Neural cell (in vitro differentiated cells): ENCODE measurements at regions not wholly inside any gene's neighbourhood (a gene's known extent, or its start where the extent isn't known, plus 50 kb on each side); places are given as distances from the start of the nearest gene placed in this dataset.

Experiments
- H2AFZ ChIP-seq: fragments of 200-600, 300-800 bp; sonication (generic), shearing (Covaris generic); 2 replicates; pipeline ENCODE4 v1.6.0; 2014; ENCODE audit warnings: low read depth, mild to moderate bottlenecking, antibody characterized with exemption, low read length, moderate library complexity
- H3F3A ChIP-seq: fragments of 200-600 bp; shearing (Covaris generic); 2 replicates; pipeline ENCODE4 v1.6.1; 2016; ENCODE audit warnings: mild to moderate bottlenecking, moderate library complexity, mixed read lengths, antibody characterized with exemption, low read length; ENCODE audit not compliant: insufficient read depth, poor library complexity, severe bottlenecking
- H3K27ac ChIP-seq: fragments of 200-600, 300-800 bp; sonication (generic), shearing (Covaris generic); 2 replicates; pipeline ENCODE4 v1.5.1; 2014; ENCODE audit warnings: mild to moderate bottlenecking, low read length, moderate library complexity
- H3K27me3 ChIP-seq: fragments of 300-800, 200-600 bp; sonication (generic), shearing (Covaris generic); 2 replicates; pipeline ENCODE4 v1.6.0; 2014; ENCODE audit warnings: mild to moderate bottlenecking, low read depth, low read length, moderate library complexity; ENCODE audit not compliant: insufficient read depth
- H3K36me3 ChIP-seq: fragments of 300-800, 200-600 bp; sonication (generic), shearing (Covaris generic); 2 replicates; pipeline ENCODE4 v1.5.1; 2014; ENCODE audit warnings: mild to moderate bottlenecking, antibody characterized with exemption, low read length, moderate library complexity; ENCODE audit not compliant: insufficient read depth
- H3K4me2 ChIP-seq: fragments of 300-800, 200-600 bp; sonication (generic), shearing (Covaris generic); 2 replicates; pipeline ENCODE4 v1.6.0; 2014; ENCODE audit warnings: mild to moderate bottlenecking, low read length
- H3K4me3 ChIP-seq: fragments of 300-800, 200-600 bp; sonication (generic), shearing (Covaris generic); 2 replicates; pipeline ENCODE4 v1.5.1; 2014; ENCODE audit warnings: mild to moderate bottlenecking, low read length, moderate library complexity
- H3K79me2 ChIP-seq: fragments of 200-600 bp; shearing (Covaris generic); replicated peaks from 2 replicates; pipeline ENCODE4 v1.6.0; 2014; ENCODE audit warnings: mild to moderate bottlenecking, low read length, moderate library complexity; ENCODE audit not compliant: insufficient read depth
- H3K9ac ChIP-seq: fragments of 300-800, 200-600 bp; sonication (generic), shearing (Covaris generic); 2 replicates; pipeline ENCODE4 v1.6.1; 2016; ENCODE audit warnings: mild to moderate bottlenecking, low read length, mixed read lengths
- H3K9me2 ChIP-seq: fragments of 200-600 bp; shearing (Covaris generic); 2 replicates; pipeline ENCODE4 v1.6.1; 2016; ENCODE audit warnings: mild to moderate bottlenecking, low read length, mixed read lengths; ENCODE audit not compliant: insufficient read depth
- H3K9me3 ChIP-seq: fragments of 200-600, 300-800 bp; sonication (generic), shearing (Covaris generic); 2 replicates; pipeline ENCODE4 v1.6.1; 2016; ENCODE audit warnings: mild to moderate bottlenecking, mixed run types, low read length, moderate library complexity, mixed read lengths
- H4K20me1 ChIP-seq: fragments of 200-600 bp; shearing (Covaris generic); 2 replicates; pipeline ENCODE4 v1.6.1; 2016; ENCODE audit warnings: mild to moderate bottlenecking, mixed run types; ENCODE audit not compliant: insufficient read depth
- EP300 ChIP-seq: fragments of 450-650 bp; conservative IDR thresholded peaks from 2 replicates; pipeline ENCODE4 v1.6.1; 2014; ENCODE audit warnings: antibody characterized with exemption, mild to moderate bottlenecking, moderate library complexity; ENCODE audit not compliant: poor library complexity, severe bottlenecking
- MXI1 ChIP-seq: fragments of 450-650 bp; conservative IDR thresholded peaks from 2 replicates; pipeline ENCODE4 v1.6.1; 2014; ENCODE audit warnings: antibody characterized with exemption, mild to moderate bottlenecking; ENCODE audit not compliant: poor library complexity, severe bottlenecking
- RAD21 ChIP-seq: fragments of 450-650 bp; conservative IDR thresholded peaks from 2 replicates; pipeline ENCODE4 v1.6.1; 2014; ENCODE audit warnings: antibody characterized with exemption, mild to moderate bottlenecking, moderate library complexity
- TAF1 ChIP-seq: IDR thresholded peaks from 2 replicates; pipeline ENCODE4 v1.6.1; 2012; ENCODE audit warnings: low read depth
- TF ChIP-seq, protein P1 (sequence below): fragments of 450-650 bp; IDR thresholded peaks from 2 replicates; pipeline ENCODE4 v1.5.1; 2014; ENCODE audit warnings: antibody characterized with exemption, mild to moderate bottlenecking, moderate library complexity; ENCODE audit not compliant: poor library complexity, severe bottlenecking
- TF ChIP-seq, protein P2 (sequence below): IDR thresholded peaks from 2 replicates; pipeline ENCODE4 v1.6.1; 2012; ENCODE audit warnings: borderline replicate concordance

DNA sequence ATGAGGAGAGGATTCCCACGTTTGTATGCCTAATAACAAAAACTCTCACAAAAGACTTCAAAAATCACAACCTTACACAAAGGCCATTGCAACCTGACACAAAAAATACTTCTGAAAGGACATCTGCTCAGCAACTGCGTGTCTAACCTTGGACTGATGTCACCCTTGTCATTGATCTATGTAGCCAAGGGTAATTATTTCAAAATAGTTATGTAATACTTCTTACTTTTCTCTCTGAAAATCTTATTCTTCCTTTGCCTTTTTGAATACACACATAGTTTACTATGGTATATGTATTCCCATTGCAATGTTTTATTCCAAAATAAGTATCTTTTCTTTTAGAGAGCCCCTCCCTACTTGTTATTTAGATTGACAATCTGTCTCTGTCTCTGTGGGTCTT, 355.3 kb downstream of the MSX2 start:
- H3K9ac ChIP-seq = no peak overlapping the region
- H2AFZ ChIP-seq = no peak overlapping the region
- H3K27me3 ChIP-seq = no peaks in the 10 kb centered on the region
- no peaks in the 10 kb centered on the region for H3K36me3 ChIP-seq
- no peak overlapping the region for H3K4me3 ChIP-seq
- H4K20me1 ChIP-seq = no peaks in the 10 kb centered on the region
- no peaks in the 10 kb centered on the region for H3K9me2 ChIP-seq
- H3K79me2 ChIP-seq = no peaks in the 10 kb centered on the region
- TF ChIP-seq MXI1 = no peak
- TF ChIP-seq, protein P1, sequence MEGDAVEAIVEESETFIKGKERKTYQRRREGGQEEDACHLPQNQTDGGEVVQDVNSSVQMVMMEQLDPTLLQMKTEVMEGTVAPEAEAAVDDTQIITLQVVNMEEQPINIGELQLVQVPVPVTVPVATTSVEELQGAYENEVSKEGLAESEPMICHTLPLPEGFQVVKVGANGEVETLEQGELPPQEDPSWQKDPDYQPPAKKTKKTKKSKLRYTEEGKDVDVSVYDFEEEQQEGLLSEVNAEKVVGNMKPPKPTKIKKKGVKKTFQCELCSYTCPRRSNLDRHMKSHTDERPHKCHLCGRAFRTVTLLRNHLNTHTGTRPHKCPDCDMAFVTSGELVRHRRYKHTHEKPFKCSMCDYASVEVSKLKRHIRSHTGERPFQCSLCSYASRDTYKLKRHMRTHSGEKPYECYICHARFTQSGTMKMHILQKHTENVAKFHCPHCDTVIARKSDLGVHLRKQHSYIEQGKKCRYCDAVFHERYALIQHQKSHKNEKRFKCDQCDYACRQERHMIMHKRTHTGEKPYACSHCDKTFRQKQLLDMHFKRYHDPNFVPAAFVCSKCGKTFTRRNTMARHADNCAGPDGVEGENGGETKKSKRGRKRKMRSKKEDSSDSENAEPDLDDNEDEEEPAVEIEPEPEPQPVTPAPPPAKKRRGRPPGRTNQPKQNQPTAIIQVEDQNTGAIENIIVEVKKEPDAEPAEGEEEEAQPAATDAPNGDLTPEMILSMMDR = no peak
- TF ChIP-seq, protein P2, sequence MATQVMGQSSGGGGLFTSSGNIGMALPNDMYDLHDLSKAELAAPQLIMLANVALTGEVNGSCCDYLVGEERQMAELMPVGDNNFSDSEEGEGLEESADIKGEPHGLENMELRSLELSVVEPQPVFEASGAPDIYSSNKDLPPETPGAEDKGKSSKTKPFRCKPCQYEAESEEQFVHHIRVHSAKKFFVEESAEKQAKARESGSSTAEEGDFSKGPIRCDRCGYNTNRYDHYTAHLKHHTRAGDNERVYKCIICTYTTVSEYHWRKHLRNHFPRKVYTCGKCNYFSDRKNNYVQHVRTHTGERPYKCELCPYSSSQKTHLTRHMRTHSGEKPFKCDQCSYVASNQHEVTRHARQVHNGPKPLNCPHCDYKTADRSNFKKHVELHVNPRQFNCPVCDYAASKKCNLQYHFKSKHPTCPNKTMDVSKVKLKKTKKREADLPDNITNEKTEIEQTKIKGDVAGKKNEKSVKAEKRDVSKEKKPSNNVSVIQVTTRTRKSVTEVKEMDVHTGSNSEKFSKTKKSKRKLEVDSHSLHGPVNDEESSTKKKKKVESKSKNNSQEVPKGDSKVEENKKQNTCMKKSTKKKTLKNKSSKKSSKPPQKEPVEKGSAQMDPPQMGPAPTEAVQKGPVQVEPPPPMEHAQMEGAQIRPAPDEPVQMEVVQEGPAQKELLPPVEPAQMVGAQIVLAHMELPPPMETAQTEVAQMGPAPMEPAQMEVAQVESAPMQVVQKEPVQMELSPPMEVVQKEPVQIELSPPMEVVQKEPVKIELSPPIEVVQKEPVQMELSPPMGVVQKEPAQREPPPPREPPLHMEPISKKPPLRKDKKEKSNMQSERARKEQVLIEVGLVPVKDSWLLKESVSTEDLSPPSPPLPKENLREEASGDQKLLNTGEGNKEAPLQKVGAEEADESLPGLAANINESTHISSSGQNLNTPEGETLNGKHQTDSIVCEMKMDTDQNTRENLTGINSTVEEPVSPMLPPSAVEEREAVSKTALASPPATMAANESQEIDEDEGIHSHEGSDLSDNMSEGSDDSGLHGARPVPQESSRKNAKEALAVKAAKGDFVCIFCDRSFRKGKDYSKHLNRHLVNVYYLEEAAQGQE = no peak
- no peak for TF ChIP-seq TAF1
- H3K9me3 ChIP-seq = no peaks in the 10 kb centered on the region
- H3F3A ChIP-seq = no peaks in the 10 kb centered on the region
- no peak overlapping the region for H3K4me2 ChIP-seq
- H3K27ac ChIP-seq = no peak overlapping the region

DNA sequence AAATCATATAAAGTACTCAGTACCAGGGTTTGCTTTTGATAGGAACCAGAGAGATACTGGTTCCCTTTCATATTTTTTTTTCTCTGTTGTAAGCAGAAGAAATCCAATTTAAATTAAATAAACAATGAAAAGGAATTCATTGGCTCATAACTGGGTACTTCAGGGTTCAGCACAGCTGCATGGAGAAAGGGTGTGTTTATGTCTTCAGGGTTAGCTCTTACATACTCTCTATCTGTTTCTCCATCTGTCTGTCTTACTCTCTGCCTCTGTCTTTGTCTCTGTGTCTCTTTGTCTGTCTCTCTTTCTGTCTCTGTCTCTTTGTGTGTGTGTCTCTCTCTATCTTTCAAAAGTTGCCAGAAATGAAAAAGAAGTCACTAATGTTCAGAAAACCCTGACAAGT, 345.9 kb downstream of the MSX2 start:
- Histone ChIP-seq H3K36me3 (no peaks in the 10 kb centered on the region), H3K79me2 (no peaks in the 10 kb centered on the region), H3F3A (no peaks in the 10 kb centered on the region), H4K20me1 (no peaks in the 10 kb centered on the region), H3K4me3 (no peak overlapping the region), H3K9me3 (no peaks in the 10 kb centered on the region), H3K9ac (no peak overlapping the region), H3K27me3 (no peaks in the 10 kb centered on the region), H3K27ac (no peak overlapping the region), H3K4me2 (no peak overlapping the region), H2AFZ (no peak overlapping the region), H3K9me2 (no peaks in the 10 kb centered on the region)
- TF ChIP-seq MXI1 = no peak
- no peak for TF ChIP-seq EP300
- TF ChIP-seq TAF1 = no peak
- no peak for TF ChIP-seq RAD21
- TF ChIP-seq, protein P1 = no peak
